HG02759 (cell line): ENCODE measurements at regions not wholly inside any gene's neighbourhood (a gene's known extent, or its start where the extent isn't known, plus 50 kb on each side); places are given as distances from the start of the nearest gene placed in this dataset.

Source experiments
- ATAC-seq: cut with Tn5 transposase; IDR thresholded peaks from one replicate; pipeline ENCODE4 v1.9.1; 2021; ENCODE audit warnings: mild to moderate bottlenecking, moderate library complexity; ENCODE audit not compliant: unreplicated experiment

GRCh38 chr6:164337024-164337924, 922.8 kb downstream of the QKI start:
- ATAC-seq = no peak

- ATAC-seq = no peak
Observed at GRCh38 chr6:164336455-164336854, 921.9 kb downstream of the QKI start.

- no peak for ATAC-seq
Observed at GRCh38 chr6:164331026-164331425, 916.5 kb downstream of the QKI start.

- no peak for ATAC-seq
Observed at GRCh38 chr6:164325168-164325567, 910.6 kb downstream of the QKI start.

GRCh38 chr6:164322533-164322932, 908.0 kb downstream of the QKI start:
- no peak for ATAC-seq

GRCh38 chr6:164321297-164321696, 906.8 kb downstream of the QKI start:
- ATAC-seq = no peak

GRCh38 chr6:164315376-164315775, 900.9 kb downstream of the QKI start:
- ATAC-seq = no peak

GRCh38 chr6:164308339-164308738, 893.8 kb downstream of the QKI start:
- ATAC-seq = no peak

GRCh38 chr6:164303102-164303964, 888.8 kb downstream of the QKI start:
- ATAC-seq = no peak

- ATAC-seq = no peak
Observed at GRCh38 chr6:164296411-164296810, 881.9 kb downstream of the QKI start.

GRCh38 chr6:164294047-164294784, 879.7 kb downstream of the QKI start:
- ATAC-seq = no peak

- ATAC-seq = no peak
Observed at GRCh38 chr6:164291224-164291623, 876.7 kb downstream of the QKI start.

- ATAC-seq = no peak
Observed at GRCh38 chr6:164290101-164290500, 875.6 kb downstream of the QKI start.

GRCh38 chr6:164286011-164286410, 871.5 kb downstream of the QKI start:
- ATAC-seq = no peak

- no peak for ATAC-seq
Observed at GRCh38 chr6:164283574-164283973, 869.1 kb downstream of the QKI start.

- no peak for ATAC-seq
Observed at GRCh38 chr6:164276211-164276610, 861.7 kb downstream of the QKI start.

GRCh38 chr6:164275773-164276172, 861.3 kb downstream of the QKI start:
- ATAC-seq = no peak

GRCh38 chr6:164274493-164274892, 860.0 kb downstream of the QKI start:
- ATAC-seq = no peak

GRCh38 chr6:164273491-164273890, 859.0 kb downstream of the QKI start:
- no peak for ATAC-seq

GRCh38 chr6:164266851-164267250, 852.3 kb downstream of the QKI start:
- no peak for ATAC-seq

- ATAC-seq = no peak
Observed at GRCh38 chr6:164262348-164262747, 847.8 kb downstream of the QKI start.
